ELF-1 (cell line): ENCODE measurements at regions not wholly inside any gene's neighbourhood (a gene's known extent, or its start where the extent isn't known, plus 50 kb on each side); places are given as distances from the start of the nearest gene placed in this dataset.
"Not testable (repeated sequence)": the region's sequence is repeated elsewhere in the genome, so short reads cannot be mapped to it uniquely, and the experiment has no call there.

ENCODE experiments used
- DNase-seq: peaks from one replicate; pipeline ENCODE4 v3.0.0-alpha.2; 2016; ENCODE audit warnings: low read depth, low spot score

- no peak for DNase-seq
Measured at GRCh38 chr16:59114790-59115189, 380.7 kb upstream of the GOT2 start.

- no peak for DNase-seq
Measured at GRCh38 chr16:59113004-59113670, 379.0 kb upstream of the GOT2 start.

- DNase-seq, result no peak
Measured at GRCh38 chr16:59111280-59111679, 377.2 kb upstream of the GOT2 start.

- no peak for DNase-seq
Measured at GRCh38 chr16:59108374-59108773, 374.3 kb upstream of the GOT2 start.

GRCh38 chr16:59096682-59097081 lies 362.6 kb upstream of the GOT2 start:
- DNase-seq, result not testable (repeated sequence)

GRCh38 chr16:59090541-59090940 lies 356.4 kb upstream of the GOT2 start:
- DNase-seq, result no peak

GRCh38 chr16:59088431-59088830 lies 354.3 kb upstream of the GOT2 start:
- DNase-seq, result no peak

- DNase-seq, result no peak
Measured at GRCh38 chr16:59087641-59088040, 353.5 kb upstream of the GOT2 start.

GRCh38 chr16:59067205-59067604 lies 333.1 kb upstream of the GOT2 start:
- no peak for DNase-seq

GRCh38 chr16:59060207-59060606 lies 326.1 kb upstream of the GOT2 start:
- no peak for DNase-seq

GRCh38 chr16:59058250-59058649 lies 324.1 kb upstream of the GOT2 start:
- no peak for DNase-seq

GRCh38 chr16:59053911-59054310 lies 319.8 kb upstream of the GOT2 start:
- DNase-seq, result no peak

GRCh38 chr16:59052231-59052630 lies 318.1 kb upstream of the GOT2 start:
- no peak for DNase-seq

- no peak for DNase-seq
Measured at GRCh38 chr16:59048876-59049275, 314.8 kb upstream of the GOT2 start.

- peak; percentile 4 for DNase-seq
Measured at GRCh38 chr16:59047114-59047513, 313.0 kb upstream of the GOT2 start.

GRCh38 chr16:59046335-59046734 lies 312.2 kb upstream of the GOT2 start:
- no peak for DNase-seq

- DNase-seq, result no peak
Measured at GRCh38 chr16:59045501-59045900, 311.4 kb upstream of the GOT2 start.

- no peak for DNase-seq
Measured at GRCh38 chr16:59044616-59045015, 310.5 kb upstream of the GOT2 start.

GRCh38 chr16:59042301-59042700 lies 308.2 kb upstream of the GOT2 start:
- DNase-seq, result no peak

- no peak for DNase-seq
Measured at GRCh38 chr16:59039066-59039720, 305.1 kb upstream of the GOT2 start.

- no peak for DNase-seq
Measured at GRCh38 chr16:59030923-59031485, 296.9 kb upstream of the GOT2 start.

- no peak for DNase-seq
Measured at GRCh38 chr16:59021751-59022150, 287.6 kb upstream of the GOT2 start.

GRCh38 chr16:59013930-59014329 lies 279.8 kb upstream of the GOT2 start:
- no peak for DNase-seq
